Type B pancreatic cell (in vitro differentiated cells): ENCODE measurements at regions not wholly inside any gene's neighbourhood (a gene's known extent, or its start where the extent isn't known, plus 50 kb on each side); places are given as distances from the start of the nearest gene placed in this dataset.

Experiments used
- DNase-seq: peaks from one replicate; pipeline ENCODE4 v3.0.0; 2021; ENCODE audit warnings: mixed read lengths; ENCODE audit not compliant: unreplicated experiment; ENCODE audit errors: extremely low spot score
- H3K27ac Mint-ChIP-seq: 2 replicates; pipeline ENCODE4 v1.8.0; 2021; ENCODE audit warnings: mild to moderate bottlenecking, mixed read lengths
- H3K27me3 Mint-ChIP-seq: 2 replicates; pipeline ENCODE4 v1.8.0; 2021; ENCODE audit warnings: mixed read lengths
- H3K36me3 Mint-ChIP-seq: 2 replicates; pipeline ENCODE4 v1.8.0; 2021; ENCODE audit warnings: mixed read lengths
- H3K4me1 Mint-ChIP-seq: one replicate; pipeline ENCODE4 v1.8.0; 2021; ENCODE audit warnings: mixed read lengths; ENCODE audit not compliant: unreplicated experiment
- H3K4me3 Mint-ChIP-seq: 2 replicates; pipeline ENCODE4 v1.8.0; 2021; ENCODE audit warnings: mild to moderate bottlenecking, mixed read lengths
- H3K9me3 Mint-ChIP-seq: 2 replicates; pipeline ENCODE4 v1.8.0; 2021; ENCODE audit warnings: mixed read lengths
- TF ChIP-seq, protein P1 (sequence below): fragments of 200-600 bp; sonication (generic); conservative IDR thresholded peaks from 2 replicates; pipeline ENCODE4 v1.5.0; 2021; ENCODE audit warnings: antibody characterized with exemption, mild to moderate bottlenecking

DNA sequence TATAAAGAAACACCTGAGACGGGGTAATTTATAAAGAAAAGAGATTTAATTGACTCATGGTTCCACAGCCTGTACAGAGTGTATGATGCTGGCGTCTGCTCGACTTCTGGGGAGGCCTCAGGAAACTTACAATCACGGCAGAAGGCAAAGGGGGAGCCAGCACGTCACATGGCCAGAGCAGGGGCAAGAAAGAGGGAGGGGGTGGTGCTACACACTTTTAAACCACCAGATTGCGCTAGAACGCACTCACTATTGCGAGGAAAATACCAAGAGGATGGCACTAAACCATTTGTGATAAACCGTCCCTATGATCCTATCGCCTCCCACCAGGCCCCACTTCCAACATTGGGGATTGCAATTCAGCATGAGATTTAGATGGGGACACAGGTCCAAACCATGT, 79.7 kb upstream of the CARD18 start:
- H3K4me3 Mint-ChIP-seq = no peak overlapping the region
- no peak overlapping the region for H3K27ac Mint-ChIP-seq
- H3K4me1 Mint-ChIP-seq = no peaks in the 10 kb centered on the region
- TF ChIP-seq, protein P1, sequence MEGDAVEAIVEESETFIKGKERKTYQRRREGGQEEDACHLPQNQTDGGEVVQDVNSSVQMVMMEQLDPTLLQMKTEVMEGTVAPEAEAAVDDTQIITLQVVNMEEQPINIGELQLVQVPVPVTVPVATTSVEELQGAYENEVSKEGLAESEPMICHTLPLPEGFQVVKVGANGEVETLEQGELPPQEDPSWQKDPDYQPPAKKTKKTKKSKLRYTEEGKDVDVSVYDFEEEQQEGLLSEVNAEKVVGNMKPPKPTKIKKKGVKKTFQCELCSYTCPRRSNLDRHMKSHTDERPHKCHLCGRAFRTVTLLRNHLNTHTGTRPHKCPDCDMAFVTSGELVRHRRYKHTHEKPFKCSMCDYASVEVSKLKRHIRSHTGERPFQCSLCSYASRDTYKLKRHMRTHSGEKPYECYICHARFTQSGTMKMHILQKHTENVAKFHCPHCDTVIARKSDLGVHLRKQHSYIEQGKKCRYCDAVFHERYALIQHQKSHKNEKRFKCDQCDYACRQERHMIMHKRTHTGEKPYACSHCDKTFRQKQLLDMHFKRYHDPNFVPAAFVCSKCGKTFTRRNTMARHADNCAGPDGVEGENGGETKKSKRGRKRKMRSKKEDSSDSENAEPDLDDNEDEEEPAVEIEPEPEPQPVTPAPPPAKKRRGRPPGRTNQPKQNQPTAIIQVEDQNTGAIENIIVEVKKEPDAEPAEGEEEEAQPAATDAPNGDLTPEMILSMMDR = no peak
- H3K9me3 Mint-ChIP-seq = no peaks in the 10 kb centered on the region
- DNase-seq = no peak
- no peaks in the 10 kb centered on the region for H3K27me3 Mint-ChIP-seq
- no peaks in the 10 kb centered on the region for H3K36me3 Mint-ChIP-seq

- TF ChIP-seq, protein P1 = no peak
- no peak overlapping the region for H3K27ac Mint-ChIP-seq
- peaks cover 5% of the 10 kb centered on the region for H3K9me3 Mint-ChIP-seq
- no peaks in the 10 kb centered on the region for H3K27me3 Mint-ChIP-seq
- no peaks in the 10 kb centered on the region for H3K36me3 Mint-ChIP-seq
- H3K4me1 Mint-ChIP-seq = peaks cover 7% of the 10 kb centered on the region
- no peak for DNase-seq
- no peak overlapping the region for H3K4me3 Mint-ChIP-seq
Observed at GRCh38 chr11:105215528-105215927, 76.0 kb upstream of the CARD18 start.

- H3K27ac Mint-ChIP-seq = no peak overlapping the region
- no peak for DNase-seq
- no peaks in the 10 kb centered on the region for H3K27me3 Mint-ChIP-seq
- H3K4me3 Mint-ChIP-seq = no peak overlapping the region
- TF ChIP-seq, protein P1 = no peak
- peaks cover 5% of the 10 kb centered on the region for H3K9me3 Mint-ChIP-seq
- peaks cover 7% of the 10 kb centered on the region for H3K4me1 Mint-ChIP-seq
- H3K36me3 Mint-ChIP-seq = no peaks in the 10 kb centered on the region
Observed at GRCh38 chr11:105211806-105212554, 72.4 kb upstream of the CARD18 start.

DNA sequence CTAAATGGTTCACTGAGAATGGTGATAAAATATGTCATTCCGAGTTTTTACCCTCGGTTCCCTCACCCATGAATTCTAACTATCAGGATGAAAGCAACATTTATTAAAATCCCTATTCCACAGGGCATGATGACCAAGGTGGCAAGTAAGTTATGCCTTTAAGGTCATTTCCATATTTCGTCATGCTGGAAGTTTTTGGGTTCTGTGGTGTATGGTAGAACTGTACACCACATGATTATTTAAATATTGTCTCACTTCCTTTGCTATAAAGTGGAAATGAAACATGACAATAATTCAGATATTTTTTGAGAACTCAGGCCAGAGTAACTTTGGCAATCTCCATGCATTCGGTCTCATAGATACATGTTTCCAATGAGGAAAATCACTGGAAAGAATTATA, 68.5 kb upstream of the CARD18 start:
- H3K27ac Mint-ChIP-seq = no peak overlapping the region
- DNase-seq = no peak
- no peaks in the 10 kb centered on the region for H3K27me3 Mint-ChIP-seq
- peaks cover 5% of the 10 kb centered on the region for H3K9me3 Mint-ChIP-seq
- no peaks in the 10 kb centered on the region for H3K36me3 Mint-ChIP-seq
- H3K4me3 Mint-ChIP-seq = no peak overlapping the region
- H3K4me1 Mint-ChIP-seq = peaks cover 9% of the 10 kb centered on the region
- TF ChIP-seq, protein P1 = no peak

DNA sequence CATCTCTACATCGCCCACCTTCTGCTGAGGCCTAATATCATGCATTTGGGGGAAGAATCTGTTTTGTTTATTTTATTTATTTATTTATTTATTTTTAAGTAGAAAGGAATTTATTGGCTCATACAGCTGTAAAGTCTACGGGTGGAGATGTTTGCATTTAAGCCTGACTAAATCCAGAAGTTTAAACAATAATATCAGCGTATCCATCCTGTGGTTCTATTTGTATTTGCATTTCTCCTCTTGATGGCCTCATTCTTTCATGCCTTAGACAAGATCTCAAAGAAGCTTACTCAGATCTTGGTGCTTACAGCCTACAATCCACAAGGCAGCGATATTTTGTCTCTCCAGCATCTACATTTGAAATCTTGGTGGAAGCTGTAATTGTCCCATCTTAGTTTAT, 67.1 kb upstream of the CARD18 start:
- Mint-ChIP-seq H3K9me3 (no peaks in the 10 kb centered on the region), H3K4me3 (no peak overlapping the region), H3K36me3 (no peaks in the 10 kb centered on the region), H3K27me3 (no peaks in the 10 kb centered on the region), H3K27ac (no peak overlapping the region), H3K4me1 (peaks cover 11% of the 10 kb centered on the region)
- no peak for DNase-seq
- TF ChIP-seq, protein P1 = no peak
